H9 (cell line): ENCODE measurements at regions not wholly inside any gene's neighbourhood (a gene's known extent, or its start where the extent isn't known, plus 50 kb on each side); places are given as distances from the start of the nearest gene placed in this dataset.

Experiments used
- DNase-seq: peaks from one replicate; pipeline ENCODE4 v3.0.0-alpha.2; 2017
- H2AFZ ChIP-seq: one replicate; pipeline ENCODE4 v1.6.1; 2013; ENCODE audit warnings: mild to moderate bottlenecking, low read length, control low read depth, moderate library complexity
- H2AK5ac ChIP-seq: 2 replicates; pipeline ENCODE4 v1.6.1; 2013; ENCODE audit warnings: low read length, control low read depth, mixed read lengths; ENCODE audit not compliant: insufficient read length
- H2BK120ac ChIP-seq: one replicate; pipeline ENCODE4 v1.6.1; 2013; ENCODE audit warnings: low read depth, mild to moderate bottlenecking, low read length, control low read depth, inconsistent platforms; ENCODE audit not compliant: poor library complexity, severe bottlenecking
- H2BK12ac ChIP-seq: 2 replicates; pipeline ENCODE4 v1.6.1; 2013; ENCODE audit warnings: low read length, control low read depth, mixed read lengths, low read depth; ENCODE audit not compliant: insufficient read length
- H2BK15ac ChIP-seq: 2 replicates; pipeline ENCODE4 v1.6.1; 2013; ENCODE audit warnings: low read depth, low read length, control low read depth
- H2BK20ac ChIP-seq: one replicate; pipeline ENCODE4 v1.6.1; 2013; ENCODE audit warnings: low read depth, mild to moderate bottlenecking, low read length, control low read depth, inconsistent platforms; ENCODE audit not compliant: poor library complexity, severe bottlenecking
- H2BK5ac ChIP-seq: 2 replicates; pipeline ENCODE4 v1.6.1; 2013; ENCODE audit warnings: low read length, control low read depth, mixed read lengths; ENCODE audit not compliant: insufficient read length
- H3K14ac ChIP-seq: 2 replicates; pipeline ENCODE4 v1.6.1; 2013; ENCODE audit warnings: low read length, control low read depth; ENCODE audit not compliant: insufficient read depth
- H3K18ac ChIP-seq: 2 replicates; pipeline ENCODE4 v1.6.1; 2013; ENCODE audit warnings: low read depth, mild to moderate bottlenecking, mixed read lengths, low read length, control low read depth; ENCODE audit not compliant: insufficient read length
- H3K23ac ChIP-seq: 2 replicates; pipeline ENCODE4 v1.6.1; 2013; ENCODE audit warnings: low read length, control low read depth, mixed read lengths, low read depth; ENCODE audit not compliant: insufficient read length
- H3K23me2 ChIP-seq: 2 replicates; pipeline ENCODE4 v1.6.1; 2013; ENCODE audit warnings: low read depth, mild to moderate bottlenecking, mixed read lengths, low read length, control low read depth; ENCODE audit not compliant: insufficient read length, poor library complexity, severe bottlenecking
- H3K27ac ChIP-seq: 2 replicates; pipeline ENCODE4 v1.5.1; 2013; ENCODE audit warnings: low read length, control low read depth, mixed read lengths, low read depth; ENCODE audit not compliant: insufficient read length
- H3K27me3 ChIP-seq: 2 replicates; pipeline ENCODE4 v1.6.1; 2013; ENCODE audit warnings: low read length, control low read depth, inconsistent platforms; ENCODE audit not compliant: insufficient read depth
- H3K4ac ChIP-seq: 2 replicates; pipeline ENCODE4 v1.6.1; 2013; ENCODE audit warnings: low read depth, mild to moderate bottlenecking, control low read depth, inconsistent platforms, low read length, moderate library complexity
- H3K4me1 ChIP-seq: 2 replicates; pipeline ENCODE4 v1.6.1; 2013; ENCODE audit warnings: low read length, control low read depth, inconsistent platforms; ENCODE audit not compliant: insufficient read depth
- H3K4me2 ChIP-seq: 2 replicates; pipeline ENCODE4 v1.6.1; 2013; ENCODE audit warnings: low read length, control low read depth, mixed read lengths; ENCODE audit not compliant: insufficient read length, insufficient read depth
- H3K56ac ChIP-seq: 2 replicates; pipeline ENCODE4 v1.6.1; 2013; ENCODE audit warnings: low read depth, mild to moderate bottlenecking, mixed read lengths, low read length, control low read depth; ENCODE audit not compliant: insufficient read length
- H3K79me1 ChIP-seq: 2 replicates; pipeline ENCODE4 v1.6.1; 2013; ENCODE audit warnings: low read depth, mild to moderate bottlenecking, moderate library complexity, low read length, control low read depth, inconsistent platforms; ENCODE audit not compliant: insufficient read depth, poor library complexity, severe bottlenecking
- H3K79me2 ChIP-seq: 2 replicates; pipeline ENCODE4 v1.6.1; 2013; ENCODE audit warnings: low read length, control low read depth, inconsistent platforms; ENCODE audit not compliant: insufficient read depth
- H3K9ac ChIP-seq: 2 replicates; pipeline ENCODE4 v1.6.1; 2013; ENCODE audit warnings: low read length, control low read depth, mixed read lengths; ENCODE audit not compliant: insufficient read length; ENCODE audit errors: extremely low read depth
- H3K9me3 ChIP-seq: one replicate; pipeline ENCODE4 v1.6.1; 2013; ENCODE audit warnings: low read depth, low read length, inconsistent platforms; ENCODE audit not compliant: control insufficient read depth
- H3T11ph ChIP-seq: one replicate; pipeline ENCODE4 v1.6.1; 2013; ENCODE audit warnings: mild to moderate bottlenecking, low read length, control low read depth, inconsistent platforms
- H4K20me1 ChIP-seq: one replicate; pipeline ENCODE4 v1.6.1; 2013; ENCODE audit not compliant: control insufficient read depth, insufficient read length, insufficient read depth
- H4K5ac ChIP-seq: 2 replicates; pipeline ENCODE4 v1.6.1; 2013; ENCODE audit warnings: low read depth, mild to moderate bottlenecking, mixed read lengths, low read length, control low read depth; ENCODE audit not compliant: insufficient read length
- H4K8ac ChIP-seq: replicated peaks from 2 replicates; pipeline ENCODE4 v1.6.1; 2013; ENCODE audit warnings: low read length, control low read depth, mixed read lengths, low read depth; ENCODE audit not compliant: insufficient read length
- H4K91ac ChIP-seq: 2 replicates; pipeline ENCODE4 v1.6.1; 2013; ENCODE audit warnings: low read depth, mild to moderate bottlenecking, moderate library complexity, mixed read lengths, low read length, control low read depth; ENCODE audit not compliant: insufficient read length
- H3K27ac Mint-ChIP-seq, 3 experiments: 2 replicates in 2 of 3; 3 replicates in 1 of 3; pipeline ENCODE4 v1.8.0; 2020 to 2021; ENCODE audit warnings: mixed read lengths in 3 of 3, mild to moderate bottlenecking in 1 of 3, moderate library complexity in 1 of 3
- H3K27me3 Mint-ChIP-seq: 2 replicates; pipeline ENCODE4 v1.8.0; 2021; ENCODE audit warnings: low read depth, mild to moderate bottlenecking, moderate library complexity, mixed read lengths
- H3K36me3 Mint-ChIP-seq, 3 experiments: 2 replicates in 2 of 3; 3 replicates in 1 of 3; pipeline ENCODE4 v1.8.0; 2020 to 2021; ENCODE audit warnings: low read depth in 3 of 3, mixed read lengths in 3 of 3; ENCODE audit not compliant: insufficient read depth in 1 of 3
- H3K4me1 Mint-ChIP-seq, 2 experiments: 2 replicates each; pipeline ENCODE4 v1.8.0; 2020; ENCODE audit warnings: mixed read lengths in 2 of 2
- H3K4me3 Mint-ChIP-seq, 2 experiments: 2 replicates in 1 of 2; 3 replicates in 1 of 2; pipeline ENCODE4 v1.8.0; 2020 to 2021; ENCODE audit warnings: mild to moderate bottlenecking in 2 of 2, mixed read lengths in 2 of 2, moderate library complexity in 1 of 2
- H3K9me3 Mint-ChIP-seq, 2 experiments: 2 replicates in 1 of 2; 3 replicates in 1 of 2; pipeline ENCODE4 v1.8.0; 2020; ENCODE audit warnings: mild to moderate bottlenecking in 2 of 2, mixed read lengths in 2 of 2, moderate library complexity in 1 of 2
- WGBS: extraction: QIAGEN DNeasy Blood & Tissue Kit; methylation state at CpG from one replicate; pipeline ENCODE4 v1.1.7; 2013; ENCODE audit warnings: missing lambda C conversion rate, low lambda C conversion rate, mixed read lengths; ENCODE audit not compliant: insufficient read length; ENCODE audit errors: extremely low coverage; 5-methylcytosine and 5-hydroxymethylcytosine counted together
- TF ChIP-seq, protein P1 (sequence below): fragments of 200-600 bp; sonication (generic); conservative IDR thresholded peaks from 3 replicates; pipeline ENCODE4 v1.8.0; 2021; ENCODE audit warnings: antibody characterized with exemption, mild to moderate bottlenecking

- H2BK120ac ChIP-seq = no peak overlapping the region
- no peaks in the 10 kb centered on the region for H3K9me3 ChIP-seq
- TF ChIP-seq, protein P1, sequence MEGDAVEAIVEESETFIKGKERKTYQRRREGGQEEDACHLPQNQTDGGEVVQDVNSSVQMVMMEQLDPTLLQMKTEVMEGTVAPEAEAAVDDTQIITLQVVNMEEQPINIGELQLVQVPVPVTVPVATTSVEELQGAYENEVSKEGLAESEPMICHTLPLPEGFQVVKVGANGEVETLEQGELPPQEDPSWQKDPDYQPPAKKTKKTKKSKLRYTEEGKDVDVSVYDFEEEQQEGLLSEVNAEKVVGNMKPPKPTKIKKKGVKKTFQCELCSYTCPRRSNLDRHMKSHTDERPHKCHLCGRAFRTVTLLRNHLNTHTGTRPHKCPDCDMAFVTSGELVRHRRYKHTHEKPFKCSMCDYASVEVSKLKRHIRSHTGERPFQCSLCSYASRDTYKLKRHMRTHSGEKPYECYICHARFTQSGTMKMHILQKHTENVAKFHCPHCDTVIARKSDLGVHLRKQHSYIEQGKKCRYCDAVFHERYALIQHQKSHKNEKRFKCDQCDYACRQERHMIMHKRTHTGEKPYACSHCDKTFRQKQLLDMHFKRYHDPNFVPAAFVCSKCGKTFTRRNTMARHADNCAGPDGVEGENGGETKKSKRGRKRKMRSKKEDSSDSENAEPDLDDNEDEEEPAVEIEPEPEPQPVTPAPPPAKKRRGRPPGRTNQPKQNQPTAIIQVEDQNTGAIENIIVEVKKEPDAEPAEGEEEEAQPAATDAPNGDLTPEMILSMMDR = no peak
- no peak overlapping the region for H3K27ac Mint-ChIP-seq
- no peak overlapping the region for H2AK5ac ChIP-seq
- H2BK12ac ChIP-seq = no peak overlapping the region
- H3K9me3 Mint-ChIP-seq = no peaks in the 10 kb centered on the region
- no peaks in the 10 kb centered on the region for H3K36me3 Mint-ChIP-seq
- H3K18ac ChIP-seq = no peak overlapping the region
- H3T11ph ChIP-seq = no peak overlapping the region
- DNase-seq = no peak
- H3K27me3 ChIP-seq = no peaks in the 10 kb centered on the region
- H4K8ac ChIP-seq = no peak overlapping the region
- no peak overlapping the region for H2BK20ac ChIP-seq
- H3K23me2 ChIP-seq = no peaks in the 10 kb centered on the region
- no CpG with 5 or more reads among the region's 4 CpGs for WGBS
- H3K4me1 Mint-ChIP-seq = no peaks in the 10 kb centered on the region
- no peak overlapping the region for H3K56ac ChIP-seq
- no peak overlapping the region for H3K4ac ChIP-seq
- H3K14ac ChIP-seq = no peak overlapping the region
- H4K91ac ChIP-seq = no peak overlapping the region
- no peak overlapping the region for H3K4me3 Mint-ChIP-seq
- H3K27me3 Mint-ChIP-seq = peaks cover 14% of the 10 kb centered on the region
- peak overlapping the region; percentile 3 for H4K5ac ChIP-seq
- H3K4me2 ChIP-seq = no peak overlapping the region
- H3K79me2 ChIP-seq = no peaks in the 10 kb centered on the region
- H2BK15ac ChIP-seq = no peak overlapping the region
- no peak overlapping the region for H3K9ac ChIP-seq
- no peak overlapping the region for H2AFZ ChIP-seq
- no peak overlapping the region for H2BK5ac ChIP-seq
- no peaks in the 10 kb centered on the region for H3K4me1 ChIP-seq
- H3K27ac ChIP-seq = no peak overlapping the region
- no peaks in the 10 kb centered on the region for H4K20me1 ChIP-seq
- no peaks in the 10 kb centered on the region for H3K79me1 ChIP-seq
- H3K23ac ChIP-seq = no peak overlapping the region
These were observed 174.2 kb upstream of the RBFOX1 start for GRCh38 chr16:7158481-7158880.
